PC-3 (cell line): ENCODE measurements at regions not wholly inside any gene's neighbourhood (a gene's known extent, or its start where the extent isn't known, plus 50 kb on each side); places are given as distances from the start of the nearest gene placed in this dataset.

ENCODE experiments used
- CTCF ChIP-seq: fragments of 300-600 bp; sonication (generic); conservative IDR thresholded peaks from 2 replicates; pipeline ENCODE4 v1.5.1; 2017; ENCODE audit warnings: antibody characterized with exemption, low read depth, mild to moderate bottlenecking, low read length
- EZH2phosphoT487 ChIP-seq: fragments of 300-600 bp; sonication (generic); IDR thresholded peaks from 2 replicates; pipeline ENCODE4 v1.6.1; 2018; ENCODE audit warnings: mild to moderate bottlenecking, antibody characterized with exemption, low read length, borderline replicate concordance

DNA sequence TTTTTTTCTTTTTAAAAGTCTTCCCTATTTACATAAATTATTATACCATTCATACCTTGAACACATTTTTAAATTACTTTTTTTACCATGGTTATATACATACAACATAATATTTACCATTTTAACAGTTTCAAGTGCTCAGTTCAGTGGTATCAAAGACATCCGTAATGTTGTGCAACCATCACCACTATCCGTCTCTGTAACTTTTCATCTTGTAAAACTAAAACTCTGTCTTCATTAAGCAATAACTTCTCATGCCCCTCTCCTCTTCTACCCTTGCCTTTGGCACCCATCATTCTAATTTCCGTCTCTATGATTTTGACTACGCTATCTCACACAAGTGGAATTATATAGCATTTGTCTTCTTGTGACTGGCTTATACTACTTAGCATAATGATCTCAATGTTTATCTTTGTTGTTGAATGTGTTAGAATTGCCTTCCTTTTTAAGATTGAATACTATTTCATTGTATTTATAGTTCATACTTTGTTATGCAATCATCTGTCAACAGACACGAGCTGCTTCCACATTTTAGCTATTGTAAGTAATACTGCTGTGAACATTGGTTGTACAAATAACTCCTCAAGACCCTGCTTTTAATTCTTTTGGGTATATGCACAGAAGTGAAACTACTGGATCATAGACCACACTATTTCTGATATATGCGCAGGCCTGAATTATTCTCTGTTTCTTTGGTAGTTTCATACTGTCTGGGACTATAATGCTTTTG is 689.5 kb upstream of the NCAM2 start:
- TF ChIP-seq CTCF (no peak), EZH2phosphoT487 (no peak)
